ENCODE measurements at regions not wholly inside any gene's neighbourhood (a gene's known extent, or its start where the extent isn't known, plus 50 kb on each side); places are given as distances from the start of the nearest gene placed in this dataset.

DNA sequence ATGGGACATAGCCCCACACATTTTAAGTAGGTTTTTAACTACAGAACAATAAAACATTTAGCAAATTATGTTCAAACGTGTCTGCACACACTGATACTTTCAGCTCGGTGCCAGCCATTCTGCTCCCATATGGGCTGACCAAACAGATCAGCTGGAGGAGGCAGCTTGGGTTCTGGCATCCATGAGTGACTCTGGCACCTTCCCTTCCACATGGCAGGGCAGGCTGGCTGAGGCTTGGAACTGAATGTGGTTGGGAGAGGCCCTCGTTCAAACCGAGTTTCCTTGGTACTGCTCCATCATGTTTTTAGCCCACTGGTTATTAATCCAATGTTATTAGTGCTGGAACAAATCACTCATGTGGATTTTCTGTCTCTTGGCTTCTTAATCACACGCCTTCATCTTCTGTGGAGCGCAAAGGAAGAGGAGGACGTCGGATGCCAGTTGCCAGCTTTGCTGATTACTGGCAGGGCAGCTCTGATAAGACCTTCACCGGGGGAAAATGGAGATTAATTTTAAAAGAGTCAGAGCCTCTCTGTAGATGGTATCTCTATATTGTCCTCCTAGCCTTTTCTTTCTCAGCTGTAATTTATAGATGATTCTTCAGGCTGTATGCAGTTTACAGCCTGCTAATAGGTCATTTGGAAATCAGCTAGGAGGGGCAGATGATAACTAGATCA, 93.1 kb upstream of the TIAM2 start:
- Histone ChIP-seq H3K36me3 (ENCODE audit: insufficient read depth, low read length) (no peaks in the 10 kb centered on the region), H3K79me2 (ENCODE audit: insufficient read depth, low read depth, low read length) (no peaks in the 10 kb centered on the region), H2AFZ (ENCODE audit: low read length) (no peak overlapping the region), H3K27ac (ENCODE audit: low read depth, low read length, poor library complexity, severe bottlenecking) (no peak overlapping the region), H3K9me3 (ENCODE audit: low read length) (no peaks in the 10 kb centered on the region), H3K4me3 (ENCODE audit: low read depth, low read length, poor library complexity, severe bottlenecking) (no peak overlapping the region), H3K4me1 (ENCODE audit: insufficient read depth, low read length, poor library complexity, severe bottlenecking) (no peaks in the 10 kb centered on the region), H3K9me2 (ENCODE audit: insufficient read depth, low read length) (no peaks in the 10 kb centered on the region), H3K4me2 (ENCODE audit: low read length) (no peak overlapping the region), H4K20me1 (ENCODE audit: insufficient read depth, low read length) (no peaks in the 10 kb centered on the region)
- intact Hi-C loops (cut with micrococcal nuclease; ENCODE audit: unreplicated experiment): no loop called here
- ChIA-PET POLR2A (no interaction called here), CTCF (ENCODE audit: unreplicated experiment) (no interaction called here)
- DNase-seq (ENCODE audit: low spot score): no peak
- BruUV-seq (replicated peaks): no TSS peak
- TF ChIP-seq, protein P1, sequence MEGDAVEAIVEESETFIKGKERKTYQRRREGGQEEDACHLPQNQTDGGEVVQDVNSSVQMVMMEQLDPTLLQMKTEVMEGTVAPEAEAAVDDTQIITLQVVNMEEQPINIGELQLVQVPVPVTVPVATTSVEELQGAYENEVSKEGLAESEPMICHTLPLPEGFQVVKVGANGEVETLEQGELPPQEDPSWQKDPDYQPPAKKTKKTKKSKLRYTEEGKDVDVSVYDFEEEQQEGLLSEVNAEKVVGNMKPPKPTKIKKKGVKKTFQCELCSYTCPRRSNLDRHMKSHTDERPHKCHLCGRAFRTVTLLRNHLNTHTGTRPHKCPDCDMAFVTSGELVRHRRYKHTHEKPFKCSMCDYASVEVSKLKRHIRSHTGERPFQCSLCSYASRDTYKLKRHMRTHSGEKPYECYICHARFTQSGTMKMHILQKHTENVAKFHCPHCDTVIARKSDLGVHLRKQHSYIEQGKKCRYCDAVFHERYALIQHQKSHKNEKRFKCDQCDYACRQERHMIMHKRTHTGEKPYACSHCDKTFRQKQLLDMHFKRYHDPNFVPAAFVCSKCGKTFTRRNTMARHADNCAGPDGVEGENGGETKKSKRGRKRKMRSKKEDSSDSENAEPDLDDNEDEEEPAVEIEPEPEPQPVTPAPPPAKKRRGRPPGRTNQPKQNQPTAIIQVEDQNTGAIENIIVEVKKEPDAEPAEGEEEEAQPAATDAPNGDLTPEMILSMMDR (conservative IDR thresholded peaks at IDR 0.05; ENCODE audit: low read length): no peak
- no peak for TF ChIP-seq EZH2phosphoT487 (IDR thresholded peaks at IDR 0.05; ENCODE audit: borderline replicate concordance, low read depth, low read length)

DNA sequence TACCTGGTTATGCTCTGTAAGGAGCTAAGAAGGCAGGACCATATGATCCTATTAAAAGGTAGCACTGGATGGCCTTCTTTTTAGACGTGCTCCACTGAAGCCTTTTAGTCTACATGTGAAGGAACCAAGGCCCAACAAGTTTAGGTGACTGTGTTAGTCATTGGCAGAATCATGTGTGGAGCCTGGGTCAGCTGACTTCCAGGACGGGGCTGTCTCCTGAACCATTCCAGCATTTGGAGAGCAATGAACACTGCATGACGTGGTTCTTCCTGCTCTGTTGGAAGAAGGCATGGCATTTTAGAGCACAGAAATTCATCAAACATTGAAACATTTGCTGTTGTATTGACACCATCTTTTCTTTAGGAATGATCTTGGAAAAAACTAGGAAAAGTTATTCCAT, 87.8 kb upstream of the TIAM2 start:
- no peak for DNase-seq (ENCODE audit: low spot score)
- Histone ChIP-seq H3K36me3 (ENCODE audit: insufficient read depth, low read length) (no peaks in the 10 kb centered on the region), H3K27ac (ENCODE audit: low read depth, low read length, poor library complexity, severe bottlenecking) (no peak overlapping the region), H3K4me1 (ENCODE audit: insufficient read depth, low read length, poor library complexity, severe bottlenecking) (no peaks in the 10 kb centered on the region), H3K9me3 (ENCODE audit: low read length) (no peaks in the 10 kb centered on the region), H4K20me1 (ENCODE audit: insufficient read depth, low read length) (no peaks in the 10 kb centered on the region; the same call in 1 of the 2 replicates), H3K4me2 (ENCODE audit: low read length) (no peak overlapping the region), H2AFZ (ENCODE audit: low read length) (no peak overlapping the region), H3K4me3 (ENCODE audit: low read depth, low read length, poor library complexity, severe bottlenecking) (no peak overlapping the region), H3K79me2 (ENCODE audit: insufficient read depth, low read depth, low read length) (no peaks in the 10 kb centered on the region), H3K9me2 (ENCODE audit: insufficient read depth, low read length) (no peaks in the 10 kb centered on the region)
- POLR2A ChIA-PET: no interaction called here
- intact Hi-C loops (cut with micrococcal nuclease; ENCODE audit: unreplicated experiment): no loop called here
- TF ChIP-seq, protein P1 (conservative IDR thresholded peaks at IDR 0.05; ENCODE audit: low read length): no peak
- no peak for TF ChIP-seq EZH2phosphoT487 (IDR thresholded peaks at IDR 0.05; ENCODE audit: borderline replicate concordance, low read depth, low read length)
- CTCF ChIA-PET (ENCODE audit: unreplicated experiment): no interaction called here
- no TSS peak for BruUV-seq (replicated peaks)

DNA sequence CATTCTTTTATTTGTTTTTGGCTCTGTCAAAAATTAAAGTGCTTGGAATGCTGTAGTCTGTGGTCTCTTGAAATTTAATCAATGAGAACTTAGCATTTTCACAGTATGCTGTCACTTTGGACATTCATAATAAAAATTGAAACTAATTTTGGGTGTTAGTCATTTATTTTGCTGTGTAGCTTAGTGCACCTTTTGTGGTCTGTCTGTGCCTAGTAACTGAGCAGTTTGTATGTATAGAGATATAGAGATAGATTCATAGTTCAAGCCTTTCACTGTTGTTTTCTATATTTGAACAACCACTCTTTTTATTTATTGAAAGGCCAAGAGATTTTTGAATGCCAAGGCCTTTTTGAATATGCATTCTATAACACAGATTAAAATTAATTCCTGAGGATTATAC, 86.4 kb upstream of the TIAM2 start:
- CTCF ChIA-PET (ENCODE audit: unreplicated experiment): interaction anchor here (0.9 kb wide), 1 partner anchor 11 kb away, joined by 3 read pairs; no protein-coding TSS in a partner anchor
- intact Hi-C loops (cut with micrococcal nuclease; ENCODE audit: unreplicated experiment): no loop called here
- H3K4me3 ChIP-seq (ENCODE audit: low read depth, low read length, poor library complexity, severe bottlenecking): no peak overlapping the region
- no peak overlapping the region for H3K4me2 ChIP-seq (ENCODE audit: low read length)
- H3K36me3 ChIP-seq (ENCODE audit: insufficient read depth, low read length): no peaks in the 10 kb centered on the region
- no peak for DNase-seq (ENCODE audit: low spot score)
- H3K9me3 ChIP-seq (ENCODE audit: low read length): no peaks in the 10 kb centered on the region
- H4K20me1 ChIP-seq (ENCODE audit: insufficient read depth, low read length): no peaks in the 10 kb centered on the region; the same call in 1 of the 2 replicates
- no peaks in the 10 kb centered on the region for H3K79me2 ChIP-seq (ENCODE audit: insufficient read depth, low read depth, low read length)
- H2AFZ ChIP-seq (ENCODE audit: low read length): no peak overlapping the region
- no TSS peak for BruUV-seq (replicated peaks)
- no peak overlapping the region for H3K27ac ChIP-seq (ENCODE audit: low read depth, low read length, poor library complexity, severe bottlenecking)
- POLR2A ChIA-PET: interaction anchor here (0.8 to 1.4 kb wide), 3 partner anchors 12 to 30 kb away, joined by 3 to 5 read pairs (median 3); no protein-coding TSS in a partner anchor
- no peaks in the 10 kb centered on the region for H3K4me1 ChIP-seq (ENCODE audit: insufficient read depth, low read length, poor library complexity, severe bottlenecking)
- no peaks in the 10 kb centered on the region for H3K9me2 ChIP-seq (ENCODE audit: insufficient read depth, low read length)
- no peak for TF ChIP-seq EZH2phosphoT487 (IDR thresholded peaks at IDR 0.05; ENCODE audit: borderline replicate concordance, low read depth, low read length)
- TF ChIP-seq, protein P1 (conservative IDR thresholded peaks at IDR 0.05; ENCODE audit: low read length): no peak

All from OCI-LY7 (cell line).